GM18951 (cell line): ENCODE measurements at regions not wholly inside any gene's neighbourhood (a gene's known extent, or its start where the extent isn't known, plus 50 kb on each side); places are given as distances from the start of the nearest gene placed in this dataset.

Experiments
- POLR2A ChIP-seq: IDR thresholded peaks from 4 replicates; pipeline ENCODE4 v1.6.1; 2011; ENCODE audit warnings: mild to moderate bottlenecking; ENCODE audit not compliant: insufficient read length, insufficient read depth; ENCODE audit errors: extremely low read depth
- in situ Hi-C: fragments of 300-500 bp; cut with MboI; formaldehyde crosslinking; loops from one replicate; pipeline ENCODE4 v1.12.0; 2022; ENCODE audit warnings: low sequenced_read_pairs, mixed read lengths, inconsistent platforms; ENCODE audit not compliant: unreplicated experiment

- in situ Hi-C loops = no loop called here
These were observed 85.6 kb upstream of the ACP3 start for GRCh38 chr3:132231633-132232032.

GRCh38 chr3:132232231-132232792 lies 84.9 kb upstream of the ACP3 start:
- TF ChIP-seq POLR2A = no peak
- in situ Hi-C loops = no loop called here

More at GRCh38 chr3:132231633-132232032, 85.6 kb upstream of the ACP3 start:
- no peak for TF ChIP-seq POLR2A

- no peak for TF ChIP-seq POLR2A
- in situ Hi-C loops = no loop called here
These were observed 80.2 kb upstream of the ACP3 start for GRCh38 chr3:132236701-132237651.

GRCh38 chr3:132237652-132238032 lies 79.6 kb upstream of the ACP3 start:
- in situ Hi-C loops = no loop called here

GRCh38 chr3:132239587-132239986 lies 77.6 kb upstream of the ACP3 start:
- in situ Hi-C loops = no loop called here
- TF ChIP-seq POLR2A = no peak

More at GRCh38 chr3:132237652-132238032, 79.6 kb upstream of the ACP3 start:
- no peak for TF ChIP-seq POLR2A

- in situ Hi-C loops = no loop called here
- no peak for TF ChIP-seq POLR2A
These were observed 75.3 kb upstream of the ACP3 start for GRCh38 chr3:132241776-132242514.

GRCh38 chr3:132242790-132243189 lies 74.4 kb upstream of the ACP3 start:
- TF ChIP-seq POLR2A = no peak
- in situ Hi-C loops = no loop called here

GRCh38 chr3:132245552-132246142 lies 71.6 kb upstream of the ACP3 start:
- no peak for TF ChIP-seq POLR2A
- in situ Hi-C loops = no loop called here

- TF ChIP-seq POLR2A = no peak
- in situ Hi-C loops = no loop called here
These were observed 71.0 kb upstream of the ACP3 start for GRCh38 chr3:132246212-132246611.

GRCh38 chr3:132247211-132247610 lies 70.0 kb upstream of the ACP3 start:
- in situ Hi-C loops = no loop called here

GRCh38 chr3:132248490-132248889 lies 68.7 kb upstream of the ACP3 start:
- no peak for TF ChIP-seq POLR2A
- in situ Hi-C loops = no loop called here

More at GRCh38 chr3:132247211-132247610, 70.0 kb upstream of the ACP3 start:
- TF ChIP-seq POLR2A = no peak

- no peak for TF ChIP-seq POLR2A
- in situ Hi-C loops = loop anchor here (25.0 kb wide), 1 partner anchor 384 kb away; no protein-coding TSS in a partner anchor
These were observed 63.8 kb upstream of the ACP3 start for GRCh38 chr3:132253262-132253878.
